Astrocyte of the spinal cord (primary cell): ENCODE measurements at regions not wholly inside any gene's neighbourhood (a gene's known extent, or its start where the extent isn't known, plus 50 kb on each side); places are given as distances from the start of the nearest gene placed in this dataset.

ENCODE experiments used
- DNase-seq: peaks from one replicate; pipeline ENCODE4 v3.0.0; 2011; ENCODE audit warnings: low read depth, low spot score
- H3K4me3 ChIP-seq: 2 replicates; pipeline ENCODE4 v1.5.1; 2011; ENCODE audit warnings: low read depth, mild to moderate bottlenecking, low read length, moderate library complexity
- CTCF ChIP-seq: IDR thresholded peaks from 2 replicates; pipeline ENCODE4 v1.5.1; 2012; ENCODE audit warnings: low read depth, mild to moderate bottlenecking, low read length, inconsistent platforms
- in situ Hi-C: cut with HindIII; loops from 2 replicates; pipeline ENCODE4 v1.10.0; 2017; ENCODE audit warnings: low sequenced_read_pairs

DNA sequence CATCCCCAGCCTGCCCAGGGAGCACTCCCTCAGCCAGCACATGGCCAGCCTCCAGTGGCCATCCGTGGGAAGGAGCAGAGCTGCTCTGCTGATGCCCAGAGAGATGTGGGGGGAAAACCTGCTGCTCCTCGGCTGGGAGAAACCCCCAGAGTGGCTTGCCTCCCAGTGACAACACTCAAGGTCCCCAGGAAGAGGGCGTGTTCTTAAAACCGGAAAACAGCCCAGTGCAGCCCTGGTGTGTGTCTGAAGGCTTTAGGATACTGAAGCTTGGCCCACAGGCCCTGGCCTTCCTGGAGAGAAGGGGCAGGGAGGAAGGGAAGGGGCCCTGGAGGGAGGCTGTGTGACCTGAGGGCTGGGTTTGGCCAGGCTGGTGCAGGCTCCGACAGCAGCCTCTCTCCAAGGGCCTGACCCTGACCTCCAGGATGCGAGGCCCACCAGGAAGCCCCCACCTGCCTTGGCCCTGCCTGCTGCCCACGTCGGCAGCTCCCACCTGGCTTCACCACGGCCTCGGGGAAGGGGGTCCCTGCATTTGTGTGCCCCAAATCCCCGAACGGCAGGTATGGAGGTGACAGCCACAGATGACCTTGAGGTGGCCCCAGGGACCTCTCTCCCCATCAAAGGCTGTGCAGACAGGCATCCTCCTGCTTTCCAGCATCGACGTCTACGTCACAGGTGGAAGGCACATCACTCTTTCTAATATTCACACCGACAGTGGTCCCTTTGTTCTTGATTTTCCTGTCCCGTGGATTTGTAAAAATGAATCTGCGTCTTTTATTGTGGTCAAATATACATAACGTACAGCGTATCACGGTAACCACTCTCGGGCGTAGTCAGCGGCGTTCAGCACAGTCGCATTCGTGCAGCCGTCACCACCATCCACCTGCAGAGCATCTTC is 190.0 kb upstream of the C14orf180 start:
- no peak overlapping the region for H3K4me3 ChIP-seq
- DNase-seq, result no peak
- TF ChIP-seq CTCF, result no peak
- in situ Hi-C loops, result no loop called here

- TF ChIP-seq CTCF, result no peak
- DNase-seq, result no peak
- in situ Hi-C loops, result no loop called here
Measured at GRCh38 chr14:104390221-104390931, 189.2 kb upstream of the C14orf180 start.

DNA sequence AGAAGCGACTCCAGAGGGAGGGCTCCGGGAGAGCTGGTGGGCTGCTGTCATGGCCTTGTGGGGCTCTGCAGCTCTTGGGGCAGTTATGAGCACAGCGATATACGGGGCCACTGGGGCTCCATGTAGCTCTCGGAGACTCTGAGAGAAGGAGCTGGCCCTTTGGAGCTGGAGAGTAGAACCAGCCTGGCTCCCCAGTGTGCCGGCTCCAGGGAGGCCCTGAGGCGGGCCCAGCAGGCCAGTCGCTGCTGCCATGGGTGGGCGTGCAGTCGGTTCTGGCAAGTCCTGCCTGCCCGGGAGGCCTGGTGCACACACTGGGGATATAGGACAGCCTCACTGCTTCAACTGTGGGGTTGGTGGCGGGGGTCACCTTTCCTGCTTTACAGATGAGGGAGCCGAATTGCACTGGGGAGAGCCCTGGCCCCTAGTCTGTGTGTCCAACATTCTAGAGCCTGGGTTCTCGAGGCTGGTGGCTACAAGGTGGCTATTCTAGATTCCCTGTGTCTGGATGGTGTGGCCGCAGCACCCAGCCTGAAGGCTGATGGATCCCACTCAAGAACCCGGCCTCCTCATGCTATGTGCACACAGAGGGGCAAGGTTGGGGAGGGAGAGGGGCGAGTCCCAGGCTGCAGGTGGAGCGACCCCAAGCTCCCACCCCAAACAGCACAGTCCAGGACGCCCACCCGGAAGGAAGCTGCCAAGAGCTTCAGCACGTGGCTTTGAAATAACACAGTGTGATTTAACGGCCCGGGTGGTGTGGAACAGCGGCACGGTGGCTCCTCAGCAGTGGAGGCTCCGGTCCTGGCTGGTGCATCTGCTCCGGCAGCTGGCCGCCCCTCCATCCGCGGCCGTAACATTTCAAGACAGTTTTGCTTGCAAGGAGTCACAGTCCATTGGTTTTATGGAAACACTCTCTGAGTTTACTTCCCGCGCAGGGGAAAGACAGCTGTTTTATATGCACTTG is 188.3 kb upstream of the C14orf180 start:
- in situ Hi-C loops, result no loop called here
- DNase-seq, result no peak
- TF ChIP-seq CTCF, result no peak
- H3K4me3 ChIP-seq, result no peak overlapping the region

More at GRCh38 chr14:104390221-104390931, 189.2 kb upstream of the C14orf180 start:
- no peak overlapping the region for H3K4me3 ChIP-seq

DNA sequence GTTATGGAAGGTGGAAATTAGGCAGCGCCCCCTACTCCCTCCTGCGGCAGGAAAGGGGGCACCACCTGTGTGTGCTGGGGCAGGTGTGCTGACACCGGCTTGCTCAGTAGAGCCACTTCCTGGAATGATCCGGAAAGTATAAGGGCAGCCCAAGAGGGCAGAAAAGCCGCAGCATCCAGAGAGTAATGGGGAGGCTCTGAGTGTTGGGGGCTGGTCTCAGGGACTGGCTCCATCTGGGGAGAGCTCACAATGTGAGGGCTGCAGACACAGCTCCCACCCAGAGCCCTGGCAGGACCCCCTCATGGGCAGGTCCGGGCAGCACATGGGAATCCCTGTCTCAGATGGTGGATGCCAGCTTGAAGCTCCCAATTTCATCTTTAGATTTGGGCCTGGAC is 187.6 kb upstream of the C14orf180 start:
- H3K4me3 ChIP-seq, result no peak overlapping the region
- no peak for DNase-seq
- in situ Hi-C loops, result no loop called here
- no peak for TF ChIP-seq CTCF

GRCh38 chr14:104392396-104393198 is 187.0 kb upstream of the C14orf180 start:
- no peak for TF ChIP-seq CTCF
- no peak for DNase-seq
- H3K4me3 ChIP-seq, result no peak overlapping the region
- in situ Hi-C loops, result no loop called here
